A549 (cell line): ENCODE measurements at regions not wholly inside any gene's neighbourhood (a gene's known extent, or its start where the extent isn't known, plus 50 kb on each side); places are given as distances from the start of the nearest gene placed in this dataset.

Experiments
- ATAC-seq, 2 experiments: fragments of 200-7000 bp in 1 of 2; fragments of >200 bp in 1 of 2; cut with Nextera tagmentation in 1 of 2; cut with Tn5 transposase in 1 of 2; 3 replicates each; pipeline versions ENCODE4 v1.8.0 to v1.9.1; 2018 to 2020; ENCODE audit warnings: mild to moderate bottlenecking in 1 of 2, moderate library complexity in 1 of 2
- CTCF ChIA-PET: fragments of 300-600 bp; sonication (Branson Sonifier 250); formaldehyde crosslinking; extraction: SDS; loops from one replicate; lab custom pipeline; 2021; ENCODE audit warnings: antibody characterized with exemption, inconsistent platforms; lab: Yijun Ruan, JAX
- POLR2A ChIA-PET: fragments of 350-600 bp; formaldehyde crosslinking; extraction: SDS; loops from one replicate; lab custom pipeline; 2021; ENCODE audit warnings: antibody characterized with exemption, inconsistent platforms; lab: Yijun Ruan, JAX
- DNase-seq, 2 experiments: peaks; one replicate each; pipeline versions ENCODE4 v3.0.0 to v3.0.0-alpha.2; 2011 to 2016; ENCODE audit warnings: low read depth in 1 of 2, low spot score in 1 of 2
- FAIRE-seq: peaks from 2 replicates; lab custom pipeline; 2011; peaks lifted over from hg19 to GRCh38; lab: Jason Lieb, UNC
- H3K27ac ChIP-seq, 2 experiments: fragments of >200 bp; sonication (Bioruptor Twin); formaldehyde crosslinking; 3 replicates each; pipeline ENCODE4 v1.5.1; 2016 to 2017
- H3K4me1 ChIP-seq: fragments of >200 bp; sonication (Bioruptor Twin); formaldehyde crosslinking; 3 replicates; pipeline ENCODE4 v1.6.1; 2016
- H3K4me2 ChIP-seq: fragments of >200 bp; sonication (Bioruptor Twin); formaldehyde crosslinking; 3 replicates; pipeline ENCODE4 v1.6.1; 2016
- H3K4me3 ChIP-seq: fragments of >200 bp; sonication (Bioruptor Twin); formaldehyde crosslinking; 3 replicates; pipeline ENCODE4 v1.5.1; 2016
- H3K9me3 ChIP-seq: fragments of >200 bp; sonication (Bioruptor Twin); formaldehyde crosslinking; 3 replicates; pipeline ENCODE4 v1.6.1; 2016
- BCL3 ChIP-seq: fragments of >200 bp; sonication (Bioruptor Twin); formaldehyde crosslinking; IDR thresholded peaks from 3 replicates; pipeline ENCODE4 v1.6.1; 2016
- CEBPB ChIP-seq, 2 experiments: fragments of >200 bp in 1 of 2; sonication (Bioruptor Twin) in 1 of 2; formaldehyde crosslinking in 1 of 2; IDR thresholded peaks; 2 replicates each; pipeline ENCODE4 v1.6.1; 2012 to 2016
- CHD2 ChIP-seq: fragments of 150-350 bp; IDR thresholded peaks from 2 replicates; pipeline ENCODE4 v1.6.1; 2014; ENCODE audit warnings: low read length; ENCODE audit not compliant: partially characterized antibody
- CHD4 ChIP-seq: fragments of 200-600 bp; sonication (generic); IDR thresholded peaks from 2 replicates; pipeline ENCODE4 v1.6.1; 2016; ENCODE audit warnings: antibody characterized with exemption, mild to moderate bottlenecking, borderline replicate concordance
- E2F6 ChIP-seq: IDR thresholded peaks from 2 replicates; pipeline ENCODE4 v1.6.1; 2012; ENCODE audit warnings: low read depth, borderline replicate concordance
- EHMT2 ChIP-seq: fragments of 200-600 bp; sonication (generic); IDR thresholded peaks from 2 replicates; pipeline ENCODE4 v1.6.1; 2016; ENCODE audit warnings: antibody characterized with exemption, low read depth, mild to moderate bottlenecking, moderate library complexity
- ELK1 ChIP-seq: fragments of 150-350 bp; IDR thresholded peaks from 2 replicates; pipeline ENCODE4 v1.6.1; 2014; ENCODE audit warnings: low read depth, mild to moderate bottlenecking, low read length
- FOSB ChIP-seq: fragments of 250-450 bp; sonication (Bioruptor Pico); IDR thresholded peaks from 2 replicates; pipeline ENCODE4 v1.5.0; 2020; ENCODE audit warnings: mild to moderate bottlenecking, moderate library complexity
- FOSL2 ChIP-seq, 2 experiments: fragments of 450-650 bp in 1 of 2; fragments of >200 bp in 1 of 2; sonication (Bioruptor Twin) in 1 of 2; formaldehyde crosslinking; IDR thresholded peaks; 2 replicates each; pipeline versions ENCODE4 v1.5.0 to v1.6.1; 2016 to 2020; ENCODE audit warnings: mild to moderate bottlenecking in 1 of 2, moderate library complexity in 1 of 2
- GATA3 ChIP-seq: IDR thresholded peaks from 2 replicates; pipeline ENCODE4 v1.6.1; 2012; ENCODE audit warnings: borderline replicate concordance
- HDAC2 ChIP-seq: fragments of 200-600 bp; sonication (generic); IDR thresholded peaks from 2 replicates; pipeline ENCODE4 v1.6.1; 2016
- HES2 ChIP-seq: fragments of >200 bp; sonication (Bioruptor Twin); formaldehyde crosslinking; IDR thresholded peaks from 2 replicates; pipeline ENCODE4 v1.6.1; 2016
- HEYL ChIP-seq: fragments of 250-450 bp; sonication (Bioruptor Pico); IDR thresholded peaks from 2 replicates; pipeline ENCODE4 v1.8.0; 2021; ENCODE audit warnings: mild to moderate bottlenecking, moderate library complexity
- HMGXB4 ChIP-seq: fragments of 250-450 bp; sonication (Bioruptor Pico); IDR thresholded peaks from 2 replicates; pipeline ENCODE4 v1.5.0; 2021; ENCODE audit warnings: mild to moderate bottlenecking, moderate library complexity, borderline replicate concordance
- HOXA7 ChIP-seq: fragments of 250-450 bp; sonication (Bioruptor Pico); IDR thresholded peaks from 2 replicates; pipeline ENCODE4 v1.5.0; 2020; ENCODE audit warnings: mild to moderate bottlenecking, moderate library complexity
- HOXB13 ChIP-seq: fragments of 250-450 bp; sonication (Bioruptor Pico); IDR thresholded peaks from 2 replicates; pipeline ENCODE4 v1.5.0; 2020; ENCODE audit warnings: low read depth, mild to moderate bottlenecking, moderate library complexity
- HOXB5 ChIP-seq: fragments of 250-450 bp; sonication (Bioruptor Pico); IDR thresholded peaks from 2 replicates; pipeline ENCODE4 v1.5.0; 2020; ENCODE audit warnings: mild to moderate bottlenecking, moderate library complexity
- MAFK ChIP-seq: fragments of 450-650 bp; IDR thresholded peaks from 2 replicates; pipeline ENCODE4 v1.6.1; 2014; ENCODE audit not compliant: partially characterized antibody
- MAX ChIP-seq: IDR thresholded peaks from 2 replicates; pipeline ENCODE4 v1.6.1; 2012
- MAZ ChIP-seq: fragments of 150-350 bp; IDR thresholded peaks from 2 replicates; pipeline ENCODE4 v1.6.1; 2014; ENCODE audit warnings: antibody characterized with exemption, low read depth, low read length, borderline replicate concordance
- NFE2L2 ChIP-seq: fragments of 150-350 bp; conservative IDR thresholded peaks from 2 replicates; pipeline ENCODE4 v1.6.1; 2014; ENCODE audit warnings: low read length
- NR3C1 ChIP-seq: fragments of >200 bp; sonication (Bioruptor Twin); formaldehyde crosslinking; IDR thresholded peaks from 3 replicates; pipeline ENCODE4 v1.6.1; 2017
- RAD21 ChIP-seq, 2 experiments: fragments of >200 bp in 1 of 2; sonication (Bioruptor Twin) in 1 of 2; formaldehyde crosslinking in 1 of 2; IDR thresholded peaks in 1 of 2; conservative IDR thresholded peaks in 1 of 2; 2 replicates in 1 of 2; 3 replicates in 1 of 2; pipeline ENCODE4 v1.6.1; 2012 to 2018; ENCODE audit warnings: inconsistent platforms in 1 of 2
- TFCP2L1 ChIP-seq: fragments of 250-450 bp; sonication (Bioruptor Pico); IDR thresholded peaks from 2 replicates; pipeline ENCODE4 v1.5.0; 2021; ENCODE audit warnings: mild to moderate bottlenecking
- ZC3H11A ChIP-seq: fragments of 450-650 bp; IDR thresholded peaks from 2 replicates; pipeline ENCODE4 v1.6.1; 2014; ENCODE audit warnings: antibody characterized with exemption, mild to moderate bottlenecking
- ZNF302 ChIP-seq: fragments of 250-450 bp; sonication (Bioruptor Pico); IDR thresholded peaks from 2 replicates; pipeline ENCODE4 v1.9.0; 2021; ENCODE audit warnings: inconsistent platforms, mild to moderate bottlenecking, moderate library complexity
- WGBS: methylation state at CpG from one replicate; pipeline ENCODE4 v1.1.6; 2017; ENCODE audit errors: missing lambda C conversion rate; 5-methylcytosine and 5-hydroxymethylcytosine counted together

- ATAC-seq: no peak
- H3K27ac ChIP-seq: no peak overlapping the region
- TF ChIP-seq NFE2L2: no peak
- TF ChIP-seq FOSB (CRISPR knock-in tag): no peak
- no peak for TF ChIP-seq CHD4
- no peak for TF ChIP-seq HDAC2
- no peak for TF ChIP-seq ELK1
- TF ChIP-seq HOXB5: no peak
- TF ChIP-seq HES2: no peak
- TF ChIP-seq ZC3H11A: no peak
- TF ChIP-seq TFCP2L1: no peak
- no peak for TF ChIP-seq MAZ
- TF ChIP-seq E2F6: no peak
- no peak for TF ChIP-seq HOXB13 (CRISPR knock-in tag)
- TF ChIP-seq, all 56 proteins: peak for 0
- ChIA-PET POLR2A (no interaction called here), CTCF (no interaction called here)
- FAIRE-seq (no peak), DNase-seq (no peak)
- Histone ChIP-seq H3K4me1 (no peaks in the 10 kb centered on the region), H3K4me3 (no peak overlapping the region), H3K9me3 (no peaks in the 10 kb centered on the region), H3K4me2 (no peak overlapping the region)
- WGBS: 91% methylated on average over 1 of the region's 1 CpG
Measured at GRCh38 chr2:57918126-57918525, 128.5 kb upstream of the VRK2 start.

- ATAC-seq: no peak
- Histone ChIP-seq H3K4me2 (no peak overlapping the region), H3K4me1 (no peaks in the 10 kb centered on the region), H3K4me3 (no peak overlapping the region), H3K9me3 (no peaks in the 10 kb centered on the region), H3K27ac (no peak overlapping the region)
- FAIRE-seq: no peak
- no peak for DNase-seq
- WGBS: 78% methylated on average over 5 of the region's 5 CpGs
- CTCF ChIA-PET: interaction anchor here (1.0 kb wide), 1 partner anchor 200 kb away, joined by 4 read pairs; no protein-coding TSS in a partner anchor
- TF ChIP-seq NR3C1 (no peak), HDAC2 (no peak), ELK1 (no peak), RAD21 (conservative IDR thresholded peaks at IDR 0.05 in 1 of 2, IDR thresholded peaks at IDR 0.05 in 1 of 2) (no peak), HES2 (no peak), GATA3 (no peak), HOXB13 (CRISPR knock-in tag) (no peak), HEYL (no peak), FOSL2 (IDR thresholded peaks at IDR 0.05) (no peak), FOSL2 (CRISPR knock-in tag; IDR thresholded peaks at IDR 0.05) (no peak), BCL3 (no peak), EHMT2 (no peak), ZNF302 (CRISPR knock-in tag) (no peak), CEBPB (IDR thresholded peaks at IDR 0.05) (no peak), MAFK (no peak), HMGXB4 (CRISPR knock-in tag) (no peak), HOXA7 (CRISPR knock-in tag) (no peak), MAX (no peak), CHD2 (no peak)
- POLR2A ChIA-PET: no interaction called here
Measured at GRCh38 chr2:57920342-57920939, 126.2 kb upstream of the VRK2 start.
